ENCODE measurements at regions not wholly inside any gene's neighbourhood (a gene's known extent, or its start where the extent isn't known, plus 50 kb on each side); places are given as distances from the start of the nearest gene placed in this dataset.
"Not testable (repeated sequence)": the region's sequence is repeated elsewhere in the genome, so short reads cannot be mapped to it uniquely, and the experiment has no call there.

GRCh38 chr11:38894201-38894600 lies 2296.2 kb upstream of the RAG2 start:
- DNase-seq (ENCODE audit: low read depth in 2 of 2), result not testable (repeated sequence)

GRCh38 chr11:38884145-38884865 lies 2286.3 kb upstream of the RAG2 start:
- DNase-seq (ENCODE audit: low read depth in 2 of 2), result no peak

GRCh38 chr11:38867338-38867737 lies 2269.3 kb upstream of the RAG2 start:
- no peak for DNase-seq (ENCODE audit: low read depth in 2 of 2)

GRCh38 chr11:38865922-38866321 lies 2267.9 kb upstream of the RAG2 start:
- DNase-seq (ENCODE audit: low read depth in 2 of 2), result no peak

GRCh38 chr11:38842991-38843390 lies 2245.0 kb upstream of the RAG2 start:
- DNase-seq (ENCODE audit: low read depth in 2 of 2), result no peak

GRCh38 chr11:38839071-38839470 lies 2241.0 kb upstream of the RAG2 start:
- DNase-seq (ENCODE audit: low read depth in 2 of 2), result no peak

GRCh38 chr11:38835966-38836365 lies 2237.9 kb upstream of the RAG2 start:
- no peak for DNase-seq (ENCODE audit: low read depth in 2 of 2)

- DNase-seq (ENCODE audit: low read depth in 2 of 2), result no peak
Measured at GRCh38 chr11:38824573-38824972, 2226.5 kb upstream of the RAG2 start.

GRCh38 chr11:38821786-38822185 lies 2223.8 kb upstream of the RAG2 start:
- DNase-seq (ENCODE audit: low read depth in 2 of 2), result not testable (repeated sequence)

- DNase-seq (ENCODE audit: low read depth in 2 of 2), result no peak
Measured at GRCh38 chr11:38819981-38820380, 2221.9 kb upstream of the RAG2 start.

GRCh38 chr11:38818720-38819119 lies 2220.7 kb upstream of the RAG2 start:
- DNase-seq (ENCODE audit: low read depth in 2 of 2), result no peak

- no peak for DNase-seq (ENCODE audit: low read depth in 2 of 2)
Measured at GRCh38 chr11:38814670-38815069, 2216.6 kb upstream of the RAG2 start.

GRCh38 chr11:38809521-38809920 lies 2211.5 kb upstream of the RAG2 start:
- DNase-seq (ENCODE audit: low read depth in 2 of 2), result no peak

GRCh38 chr11:38796281-38796680 lies 2198.2 kb upstream of the RAG2 start:
- no peak for DNase-seq (ENCODE audit: low read depth in 2 of 2)

GRCh38 chr11:38795027-38795426 lies 2197.0 kb upstream of the RAG2 start:
- no peak for DNase-seq (ENCODE audit: low read depth in 2 of 2)

- DNase-seq (ENCODE audit: low read depth in 2 of 2), result no peak
Measured at GRCh38 chr11:38791346-38791961, 2193.4 kb upstream of the RAG2 start.

- DNase-seq (ENCODE audit: low read depth in 2 of 2), result no peak
Measured at GRCh38 chr11:38788561-38788960, 2190.5 kb upstream of the RAG2 start.

GRCh38 chr11:38784164-38784563 lies 2186.1 kb upstream of the RAG2 start:
- DNase-seq (ENCODE audit: low read depth in 2 of 2), result no peak

GRCh38 chr11:38766796-38767195 lies 2168.8 kb upstream of the RAG2 start:
- no peak for DNase-seq (ENCODE audit: low read depth in 2 of 2)

GRCh38 chr11:38759394-38759793 lies 2161.4 kb upstream of the RAG2 start:
- no peak for DNase-seq (ENCODE audit: low read depth in 2 of 2)

GRCh38 chr11:38756537-38756936 lies 2158.5 kb upstream of the RAG2 start:
- DNase-seq (ENCODE audit: low read depth in 2 of 2), result no peak

- no peak for DNase-seq (ENCODE audit: low read depth in 2 of 2)
Measured at GRCh38 chr11:38751421-38751820, 2153.4 kb upstream of the RAG2 start.

- not testable (repeated sequence) for DNase-seq (ENCODE audit: low read depth in 2 of 2)
Measured at GRCh38 chr11:38746516-38746915, 2148.5 kb upstream of the RAG2 start.

- DNase-seq (ENCODE audit: low read depth in 2 of 2), result no peak
Measured at GRCh38 chr11:38723361-38723760, 2125.3 kb upstream of the RAG2 start.
